GM23338 (cell line): ENCODE measurements at regions not wholly inside any gene's neighbourhood (a gene's known extent, or its start where the extent isn't known, plus 50 kb on each side); places are given as distances from the start of the nearest gene placed in this dataset.
A peak's percentile ranks its signal among the peaks of the same experiment; 100 is the strongest.

Experiments
- ATAC-seq: fragments of 200-7000 bp; cut with Tn5 transposase; 3 replicates; pipeline ENCODE4 v1.9.1; 2020
- DNase-seq: peaks from one replicate; pipeline ENCODE4 v3.0.0-alpha.2; 2015; ENCODE audit warnings: low spot score
- H2AFZ ChIP-seq: fragments of 200-600 bp; sonication (generic); 2 replicates; pipeline ENCODE4 v1.8.0; 2016; ENCODE audit warnings: antibody characterized with exemption, mild to moderate bottlenecking, moderate library complexity
- H3F3A ChIP-seq: fragments of 200-600 bp; sonication (generic); replicated peaks from 2 replicates; pipeline ENCODE4 v1.8.0; 2017; ENCODE audit warnings: antibody characterized with exemption, mixed run types, low read depth
- H3K27ac ChIP-seq: fragments of 200-600 bp; sonication (generic); 2 replicates; pipeline ENCODE4 v1.6.1; 2016; ENCODE audit warnings: low read depth
- H3K27me3 ChIP-seq: fragments of 200-600 bp; sonication (generic); 2 replicates; pipeline ENCODE4 v1.8.0; 2016; ENCODE audit warnings: mild to moderate bottlenecking, mixed run types, moderate library complexity; ENCODE audit not compliant: insufficient read depth
- H3K36me3 ChIP-seq: fragments of 200-600 bp; sonication (generic); 2 replicates; pipeline ENCODE4 v1.8.0; 2016; ENCODE audit warnings: mild to moderate bottlenecking; ENCODE audit not compliant: insufficient read depth
- H3K4me1 ChIP-seq: fragments of 200-600 bp; sonication (generic); 2 replicates; pipeline ENCODE4 v1.8.0; 2016; ENCODE audit warnings: mild to moderate bottlenecking, moderate library complexity; ENCODE audit not compliant: insufficient read depth
- H3K4me2 ChIP-seq: fragments of 200-600 bp; sonication (generic); 2 replicates; pipeline ENCODE4 v1.7.1; 2017; ENCODE audit warnings: mixed run types
- H3K4me3 ChIP-seq: fragments of 200-600 bp; sonication (generic); 2 replicates; pipeline ENCODE4 v1.6.1; 2016; ENCODE audit warnings: mixed run types
- H3K79me2 ChIP-seq: fragments of 200-600 bp; sonication (generic); replicated peaks from 2 replicates; pipeline ENCODE4 v1.8.0; 2017; ENCODE audit warnings: mild to moderate bottlenecking; ENCODE audit not compliant: insufficient read depth
- H3K9me2 ChIP-seq: fragments of 200-600 bp; sonication (generic); 2 replicates; pipeline ENCODE4 v1.8.0; 2017; ENCODE audit not compliant: insufficient read depth
- H4K20me1 ChIP-seq: fragments of 200-600 bp; sonication (generic); replicated peaks from 2 replicates; pipeline ENCODE4 v1.8.0; 2017; ENCODE audit warnings: mild to moderate bottlenecking; ENCODE audit not compliant: insufficient read depth
- H3K27ac Mint-ChIP-seq: 2 replicates; pipeline ENCODE4 v1.8.0; 2020; ENCODE audit warnings: inconsistent platforms, mild to moderate bottlenecking, moderate library complexity, mixed read lengths
- H3K27me3 Mint-ChIP-seq: 3 replicates; pipeline ENCODE4 v1.8.0; 2022; ENCODE audit warnings: low read depth, mild to moderate bottlenecking, moderate library complexity, mixed read lengths, inconsistent platforms; ENCODE audit not compliant: insufficient read depth, poor library complexity
- H3K36me3 Mint-ChIP-seq: 3 replicates; pipeline ENCODE4 v1.8.0; 2021; ENCODE audit warnings: low read depth, mild to moderate bottlenecking, inconsistent platforms, moderate library complexity, mixed read lengths
- H3K4me1 Mint-ChIP-seq: 3 replicates; pipeline ENCODE4 v1.8.0; 2020; ENCODE audit warnings: mild to moderate bottlenecking, inconsistent platforms, mixed read lengths
- H3K4me3 Mint-ChIP-seq: 3 replicates; pipeline ENCODE4 v1.8.0; 2021; ENCODE audit warnings: moderate library complexity, mild to moderate bottlenecking, inconsistent platforms, mixed read lengths
- H3K9me3 Mint-ChIP-seq: 3 replicates; pipeline ENCODE4 v1.8.0; 2020; ENCODE audit warnings: moderate library complexity, mild to moderate bottlenecking, inconsistent platforms, mixed read lengths
- CREB1 ChIP-seq: fragments of 250-450 bp; sonication (Bioruptor Pico); IDR thresholded peaks from 2 replicates; pipeline ENCODE4 v1.5.0; 2020; ENCODE audit warnings: low read depth, mild to moderate bottlenecking, moderate library complexity
- ETS1 ChIP-seq: IDR thresholded peaks from 2 replicates; pipeline ENCODE4 v1.6.1; 2016; ENCODE audit warnings: antibody characterized with exemption
- EZH2 ChIP-seq: fragments of 200-600 bp; sonication (generic); IDR thresholded peaks from one replicate; pipeline ENCODE4 v1.8.0; 2017; ENCODE audit warnings: antibody characterized with exemption, mild to moderate bottlenecking, low read depth; ENCODE audit not compliant: unreplicated experiment
- EZH2phosphoT487 ChIP-seq: fragments of 200-600 bp; sonication (generic); IDR thresholded peaks from one replicate; pipeline ENCODE4 v1.8.1; 2018; ENCODE audit warnings: antibody characterized with exemption; ENCODE audit not compliant: unreplicated experiment
- JUNB ChIP-seq: IDR thresholded peaks from one replicate; pipeline ENCODE4 v1.6.1; 2016; ENCODE audit warnings: antibody characterized with exemption; ENCODE audit not compliant: unreplicated experiment
- NANOG ChIP-seq: IDR thresholded peaks from 2 replicates; pipeline ENCODE4 v1.6.1; 2016; ENCODE audit warnings: antibody characterized with exemption, borderline replicate concordance
- POLR2AphosphoS5 ChIP-seq: IDR thresholded peaks from 2 replicates; pipeline ENCODE4 v1.6.1; 2016; ENCODE audit warnings: antibody characterized with exemption, low read depth
- REST ChIP-seq: IDR thresholded peaks from one replicate; pipeline ENCODE4 v1.6.1; 2018; ENCODE audit warnings: antibody characterized with exemption; ENCODE audit not compliant: unreplicated experiment
- STAT1 ChIP-seq: IDR thresholded peaks from one replicate; pipeline ENCODE4 v1.6.1; 2016; ENCODE audit warnings: antibody characterized with exemption; ENCODE audit not compliant: unreplicated experiment
- ZNF114 ChIP-seq: fragments of 250-450 bp; sonication (Bioruptor Pico); IDR thresholded peaks from 2 replicates; pipeline ENCODE4 v1.5.0; 2020; ENCODE audit warnings: mild to moderate bottlenecking, moderate library complexity
- ZNF331 ChIP-seq: fragments of 250-450 bp; sonication (Bioruptor Pico); IDR thresholded peaks from 2 replicates; pipeline ENCODE4 v1.5.0; 2020; ENCODE audit warnings: low read depth, mild to moderate bottlenecking, moderate library complexity
- ZNF462 ChIP-seq: fragments of 250-450 bp; sonication (Bioruptor Pico); IDR thresholded peaks from 2 replicates; pipeline ENCODE4 v1.5.0; 2020; ENCODE audit warnings: mild to moderate bottlenecking, moderate library complexity

GRCh38 chr10:16242446-16242845 is 194.4 kb upstream of the PTER start:
- Mint-ChIP-seq H3K27me3 (peaks cover 3% of the 10 kb centered on the region), H3K4me1 (peaks cover 25% of the 10 kb centered on the region), H3K36me3 (peaks cover 41% of the 10 kb centered on the region), H3K4me3 (no peak overlapping the region), H3K27ac (peak overlapping the region; percentile 60), H3K9me3 (peaks cover 30% of the 10 kb centered on the region)
- Histone ChIP-seq H4K20me1 (no peaks in the 10 kb centered on the region), H3K9me2 (no peaks in the 10 kb centered on the region), H3K4me3 (no peak overlapping the region), H3K27me3 (no peaks in the 10 kb centered on the region), H3K79me2 (no peaks in the 10 kb centered on the region), H3K4me1 (peaks cover 9% of the 10 kb centered on the region), H3K4me2 (peak overlapping the region; percentile 14; the same call in 1 of the 2 replicates), H3K27ac (peak overlapping the region; percentile 74), H3F3A (no peaks in the 10 kb centered on the region), H3K36me3 (no peaks in the 10 kb centered on the region), H2AFZ (no peak overlapping the region)
- TF ChIP-seq ETS1 = no peak
- TF ChIP-seq POLR2AphosphoS5 = no peak
- no peak for TF ChIP-seq EZH2
- TF ChIP-seq STAT1 = no peak
- no peak for TF ChIP-seq ZNF462 (CRISPR knock-in tag)
- no peak for TF ChIP-seq EZH2phosphoT487
- TF ChIP-seq CREB1 (CRISPR knock-in tag) = no peak
- TF ChIP-seq REST = no peak
- no peak for TF ChIP-seq NANOG
- no peak for TF ChIP-seq JUNB
- TF ChIP-seq ZNF331 (CRISPR knock-in tag) = no peak
- TF ChIP-seq ZNF114 (CRISPR knock-in tag) = no peak
- DNase-seq (no peak), ATAC-seq (peak; percentile 13; the same call in 1 of the 3 replicates)
